Testis (tissue), 2 donors: ENCODE measurements at regions not wholly inside any gene's neighbourhood (a gene's known extent, or its start where the extent isn't known, plus 50 kb on each side); places are given as distances from the start of the nearest gene placed in this dataset.

Experiments
- CTCF ChIP-seq, 3 experiments: fragments of 450-650 bp in 2 of 3; fragments of 200-600 bp in 1 of 3; sonication (generic) in 1 of 3; IDR thresholded peaks; one replicate each; pipeline ENCODE4 v1.5.1; 2016 to 2019; ENCODE audit warnings: antibody characterized with exemption in 3 of 3, mild to moderate bottlenecking in 2 of 3, moderate library complexity in 1 of 3
- POLR2A ChIP-seq: fragments of 450-650 bp; IDR thresholded peaks from one replicate; pipeline ENCODE4 v1.6.1; 2017; ENCODE audit warnings: antibody characterized with exemption, mild to moderate bottlenecking, moderate library complexity

- no peak for TF ChIP-seq CTCF (IDR thresholded peaks at IDR 0.05)
- TF ChIP-seq POLR2A, result no peak
Observed at GRCh38 chr1:218665221-218665620, 320.1 kb downstream of the TGFB2 start.
